HepG2 (cell line): ENCODE measurements at regions not wholly inside any gene's neighbourhood (a gene's known extent, or its start where the extent isn't known, plus 50 kb on each side); places are given as distances from the start of the nearest gene placed in this dataset.

Source experiments
- MAZ ChIP-seq, 2 experiments: sonication (generic) in 1 of 2; formaldehyde crosslinking in 1 of 2; IDR thresholded peaks; 2 replicates each; pipeline versions ENCODE4 v1.5.0 to v1.6.1; 2012 to 2020; ENCODE audit warnings: low read depth in 2 of 2, mild to moderate bottlenecking in 2 of 2, borderline replicate concordance in 1 of 2, improper control_type of control experiment in 1 of 2, low read length in 1 of 2, missing genetic modification reagents in 1 of 2, moderate library complexity in 1 of 2
- NFATC3 ChIP-seq: sonication (generic); formaldehyde crosslinking; IDR thresholded peaks from 2 replicates; pipeline ENCODE4 v1.5.1; 2020; ENCODE audit warnings: mild to moderate bottlenecking, missing genetic modification reagents

DNA sequence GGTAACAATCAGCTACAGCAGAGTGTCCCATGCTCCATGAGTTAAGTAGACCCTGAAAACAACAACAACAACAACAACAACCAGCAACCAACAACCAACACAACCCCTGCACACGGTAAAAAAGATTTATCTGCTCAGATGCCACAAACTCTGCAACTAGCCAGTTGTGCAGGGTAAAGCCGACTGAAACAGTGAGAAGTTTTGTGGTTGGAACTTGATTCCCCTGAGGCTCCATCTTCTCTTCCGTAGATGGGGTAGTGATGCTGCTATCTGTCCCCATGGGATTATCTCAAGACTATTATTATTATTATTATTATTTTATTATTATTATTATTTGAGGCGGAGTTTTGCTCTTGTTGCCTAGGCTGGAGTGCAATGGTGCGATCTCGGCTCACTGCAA lies 50.6 kb upstream of the RAPGEF2 start (continued):
- TF ChIP-seq NFATC3 (CRISPR knock-in tag) (no peak), MAZ (IDR thresholded peaks at IDR 0.05; ENCODE audit: borderline replicate concordance, low read depth, low read length) (no peak), MAZ (CRISPR knock-in tag; IDR thresholded peaks at IDR 0.05; ENCODE audit: low read depth) (no peak)
